Activated T-helper 17 cell treated with anti-CD3 and anti-CD28 coated beads, Interleukin-2, amount 50 U/mL, for 72 hours (primary cell): ENCODE measurements at regions not wholly inside any gene's neighbourhood (a gene's known extent, or its start where the extent isn't known, plus 50 kb on each side); places are given as distances from the start of the nearest gene placed in this dataset.
"Not testable (repeated sequence)": the region's sequence is repeated elsewhere in the genome, so short reads cannot be mapped to it uniquely, and the experiment has no call there.

ENCODE experiments used
- ATAC-seq: fragments of 150-1000 bp; cut with Tn5 transposase; replicated peaks from 2 replicates; pipeline ENCODE4 v1.10.0; 2021; ENCODE audit warnings: mild to moderate bottlenecking, moderate library complexity
- H3K27ac Mint-ChIP-seq: one replicate; pipeline ENCODE4 v1.8.0; 2022; ENCODE audit warnings: mixed read lengths
- H3K27me3 Mint-ChIP-seq: one replicate; pipeline ENCODE4 v1.8.0; 2022; ENCODE audit warnings: mixed read lengths
- H3K36me3 Mint-ChIP-seq: one replicate; pipeline ENCODE4 v1.8.0; 2022; ENCODE audit warnings: low read depth, mild to moderate bottlenecking, mixed read lengths
- H3K4me1 Mint-ChIP-seq: one replicate; pipeline ENCODE4 v1.8.0; 2022; ENCODE audit warnings: mixed read lengths
- H3K4me3 Mint-ChIP-seq: one replicate; pipeline ENCODE4 v1.8.0; 2022; ENCODE audit warnings: mild to moderate bottlenecking, mixed read lengths
- H3K9me3 Mint-ChIP-seq: one replicate; pipeline ENCODE4 v1.8.0; 2022; ENCODE audit warnings: mixed read lengths

DNA sequence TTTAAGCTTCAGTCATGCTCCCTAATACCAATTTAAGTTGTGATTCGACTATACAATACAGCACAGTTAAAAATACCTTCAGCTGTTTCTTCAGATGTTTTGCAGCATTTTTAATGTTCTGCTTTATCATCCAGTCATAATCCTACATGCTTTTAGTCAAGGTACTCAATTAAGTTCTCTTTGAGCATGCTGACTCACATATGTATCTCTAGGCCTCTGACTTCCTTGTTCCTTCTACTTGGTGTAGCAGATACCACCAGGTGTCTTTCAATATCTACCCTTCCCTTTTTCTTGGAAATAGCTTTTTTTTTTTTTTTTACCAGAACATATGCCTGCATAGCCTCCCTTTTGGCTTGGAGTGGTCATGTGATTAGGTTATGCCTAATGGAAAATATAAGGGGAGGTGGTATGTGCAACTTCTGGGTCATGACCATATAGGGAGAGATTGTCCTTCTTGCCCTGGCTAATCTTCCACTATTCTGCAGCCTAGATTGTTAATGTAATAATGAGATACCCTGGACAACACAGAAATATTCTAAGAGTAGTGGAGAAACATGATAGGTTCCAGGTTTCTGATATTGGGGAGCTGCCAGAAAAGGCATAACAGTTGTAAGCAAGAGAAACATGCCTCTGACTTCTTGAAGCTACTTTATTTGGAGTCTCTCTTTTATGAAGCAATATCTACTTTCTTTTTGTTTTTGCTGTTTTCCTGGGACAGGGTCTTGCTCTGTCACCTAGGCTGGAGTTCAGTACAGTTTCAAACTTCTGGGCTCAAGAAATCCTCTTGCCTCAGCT lies 737.2 kb upstream of the SLIT2 start:
- no peaks in the 10 kb centered on the region for H3K27me3 Mint-ChIP-seq
- no peak overlapping the region for H3K4me3 Mint-ChIP-seq
- H3K4me1 Mint-ChIP-seq: no peaks in the 10 kb centered on the region
- H3K36me3 Mint-ChIP-seq: no peaks in the 10 kb centered on the region
- no peak overlapping the region for H3K27ac Mint-ChIP-seq
- peaks cover 15% of the 10 kb centered on the region for H3K9me3 Mint-ChIP-seq
- ATAC-seq: no peak

DNA sequence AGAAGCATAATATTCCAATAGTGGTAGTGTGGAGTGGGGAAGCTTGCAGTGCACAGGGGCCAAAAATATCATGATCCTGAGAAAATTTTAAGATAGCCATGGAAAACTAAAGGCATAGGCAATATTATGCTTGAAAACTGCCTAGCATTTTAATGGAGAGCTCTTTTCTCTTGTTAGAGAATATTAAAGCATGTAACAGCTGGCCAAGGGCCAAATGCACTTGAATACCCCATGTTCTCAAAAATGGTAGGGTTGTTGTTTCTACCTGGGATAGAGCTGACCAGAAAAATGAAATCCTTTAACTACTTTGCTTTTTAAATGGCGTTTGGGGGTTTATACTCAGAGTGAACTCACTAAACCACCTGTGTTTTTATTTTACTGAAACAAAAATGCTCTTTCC lies 739.6 kb upstream of the SLIT2 start:
- Mint-ChIP-seq H3K4me1 (no peaks in the 10 kb centered on the region), H3K27ac (no peak overlapping the region), H3K4me3 (no peak overlapping the region), H3K27me3 (no peaks in the 10 kb centered on the region), H3K9me3 (peaks cover 14% of the 10 kb centered on the region), H3K36me3 (no peaks in the 10 kb centered on the region)
- ATAC-seq: no peak

DNA sequence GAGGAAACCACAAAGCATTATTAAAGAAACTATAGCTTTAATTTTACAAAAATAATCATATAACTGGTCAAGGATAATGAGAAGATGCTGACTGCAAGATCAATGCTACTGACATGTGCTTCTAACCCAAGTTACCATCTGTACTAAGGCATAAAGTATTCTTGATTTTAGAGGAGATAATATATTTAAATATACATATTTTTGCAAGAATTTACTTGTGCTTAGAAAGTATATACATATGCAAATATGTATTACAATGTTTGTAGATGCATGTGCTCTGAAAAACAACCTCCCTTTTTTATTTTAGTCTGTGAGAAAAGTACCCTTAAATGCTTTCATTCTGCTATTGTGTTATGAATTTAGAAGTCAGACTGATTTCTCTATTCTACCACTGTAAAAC lies 740.7 kb upstream of the SLIT2 start:
- peaks cover 13% of the 10 kb centered on the region for H3K9me3 Mint-ChIP-seq
- ATAC-seq: no peak
- H3K4me1 Mint-ChIP-seq: no peaks in the 10 kb centered on the region
- H3K36me3 Mint-ChIP-seq: no peaks in the 10 kb centered on the region
- no peaks in the 10 kb centered on the region for H3K27me3 Mint-ChIP-seq
- H3K27ac Mint-ChIP-seq: no peak overlapping the region
- H3K4me3 Mint-ChIP-seq: no peak overlapping the region

DNA sequence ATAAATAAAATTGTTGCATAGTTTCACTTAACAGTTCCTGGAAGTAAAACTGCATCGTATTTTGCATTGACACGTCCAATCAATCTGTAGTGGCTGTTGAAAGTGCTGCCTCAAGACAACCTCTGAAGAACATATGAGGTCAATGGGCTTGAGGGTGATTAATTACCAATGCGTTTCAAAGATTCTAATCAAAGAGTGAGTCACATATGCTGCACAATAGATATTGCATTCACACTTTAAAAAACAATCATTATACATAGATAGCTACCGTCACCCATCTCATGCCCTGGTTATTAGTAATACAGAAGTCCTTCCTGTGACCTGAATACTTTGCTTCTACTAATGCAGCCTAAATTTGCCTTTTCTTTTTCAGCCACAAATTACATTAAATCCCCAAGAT lies 743.3 kb upstream of the SLIT2 start:
- H3K36me3 Mint-ChIP-seq: no peaks in the 10 kb centered on the region
- H3K27me3 Mint-ChIP-seq: no peaks in the 10 kb centered on the region
- H3K4me3 Mint-ChIP-seq: no peak overlapping the region
- H3K9me3 Mint-ChIP-seq: peaks cover 9% of the 10 kb centered on the region
- no peak overlapping the region for H3K27ac Mint-ChIP-seq
- no peak for ATAC-seq
- no peaks in the 10 kb centered on the region for H3K4me1 Mint-ChIP-seq

DNA sequence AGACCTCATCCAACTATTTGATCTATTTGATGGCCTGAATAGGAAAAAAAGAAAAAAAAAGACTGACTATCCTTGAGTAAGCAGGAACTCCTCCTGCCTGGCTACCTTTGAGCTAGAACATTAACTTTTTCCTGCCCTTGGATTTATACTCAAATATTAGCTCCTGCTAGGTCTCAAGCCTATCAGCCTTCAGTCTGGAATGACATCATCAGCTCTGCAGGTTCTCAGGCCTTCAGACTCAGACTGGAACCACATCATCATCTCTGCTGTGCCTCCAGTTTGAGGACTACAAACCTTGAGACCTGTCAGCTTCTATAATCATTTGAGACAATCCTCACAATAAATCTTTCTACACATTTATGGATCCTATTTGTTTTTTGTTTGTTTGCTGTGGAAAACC lies 754.0 kb upstream of the SLIT2 start:
- Mint-ChIP-seq H3K9me3 (peaks cover 16% of the 10 kb centered on the region), H3K27me3 (no peaks in the 10 kb centered on the region), H3K4me1 (no peaks in the 10 kb centered on the region), H3K4me3 (no peak overlapping the region), H3K36me3 (no peaks in the 10 kb centered on the region), H3K27ac (no peak overlapping the region)
- ATAC-seq: no peak

DNA sequence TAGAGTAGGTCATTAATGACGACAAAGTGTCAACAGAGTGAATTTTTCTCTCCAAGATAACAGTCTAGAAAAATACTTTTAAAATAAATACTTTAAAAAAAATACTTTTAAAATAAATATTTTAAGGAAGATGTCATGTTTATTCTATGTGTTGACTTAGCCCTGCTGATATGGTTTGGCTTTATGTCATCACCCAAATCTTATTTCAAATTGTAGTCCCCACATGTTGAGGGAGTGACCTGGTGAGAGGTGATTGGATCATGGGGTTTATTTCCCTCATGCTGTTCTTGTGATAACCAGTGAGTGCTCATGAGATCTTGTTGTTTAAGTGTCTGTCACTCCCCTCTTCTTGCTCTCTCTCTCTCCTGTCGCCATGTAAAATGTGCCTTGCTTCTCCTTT lies 754.9 kb upstream of the SLIT2 start:
- no peak for ATAC-seq
- H3K4me1 Mint-ChIP-seq: no peaks in the 10 kb centered on the region
- no peaks in the 10 kb centered on the region for H3K36me3 Mint-ChIP-seq
- H3K27me3 Mint-ChIP-seq: no peaks in the 10 kb centered on the region
- no peak overlapping the region for H3K4me3 Mint-ChIP-seq
- H3K9me3 Mint-ChIP-seq: peaks cover 20% of the 10 kb centered on the region
- H3K27ac Mint-ChIP-seq: no peak overlapping the region

DNA sequence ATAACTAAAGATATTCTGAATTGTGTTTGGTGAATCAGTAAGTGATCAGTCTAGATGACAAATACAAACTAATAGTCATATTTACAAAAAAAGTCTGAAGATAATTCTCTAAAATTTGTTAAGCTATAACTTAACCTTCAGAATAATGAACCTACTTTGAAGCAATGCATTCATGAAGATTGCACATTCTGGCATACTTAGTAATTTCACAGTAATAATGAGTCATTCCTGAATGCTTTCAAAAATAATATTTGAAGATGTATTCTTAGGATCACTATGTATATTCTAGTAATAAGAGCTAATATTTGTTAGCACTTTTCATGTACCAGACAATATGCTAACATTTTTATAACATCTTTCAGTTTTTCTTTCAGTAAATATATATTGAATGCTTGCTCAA lies 756.7 kb upstream of the SLIT2 start:
- Mint-ChIP-seq H3K4me3 (no peak overlapping the region), H3K27me3 (no peaks in the 10 kb centered on the region), H3K27ac (no peak overlapping the region), H3K36me3 (no peaks in the 10 kb centered on the region), H3K9me3 (peaks cover 26% of the 10 kb centered on the region), H3K4me1 (no peaks in the 10 kb centered on the region)
- ATAC-seq: no peak

DNA sequence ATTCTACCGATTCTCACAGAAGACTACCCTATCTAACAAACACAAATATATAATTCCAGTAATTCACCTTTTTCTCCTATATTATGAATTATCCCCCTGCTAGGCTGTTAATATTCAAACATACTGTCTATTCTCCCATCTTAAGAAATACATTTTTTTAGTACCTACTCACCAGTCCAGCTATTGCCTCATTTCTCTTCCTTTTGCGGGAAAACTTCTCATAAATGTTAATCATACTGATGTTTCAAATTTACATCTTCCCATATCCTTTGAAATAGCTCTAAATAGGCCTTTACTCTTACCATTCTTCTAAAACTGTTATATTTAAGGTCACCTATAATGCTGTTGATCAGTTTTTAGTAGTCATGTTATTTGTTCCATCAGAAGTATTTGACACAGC lies 759.1 kb upstream of the SLIT2 start:
- peaks cover 26% of the 10 kb centered on the region for H3K9me3 Mint-ChIP-seq
- no peak overlapping the region for H3K27ac Mint-ChIP-seq
- H3K36me3 Mint-ChIP-seq: no peaks in the 10 kb centered on the region
- H3K27me3 Mint-ChIP-seq: no peaks in the 10 kb centered on the region
- no peaks in the 10 kb centered on the region for H3K4me1 Mint-ChIP-seq
- no peak for ATAC-seq
- no peak overlapping the region for H3K4me3 Mint-ChIP-seq

DNA sequence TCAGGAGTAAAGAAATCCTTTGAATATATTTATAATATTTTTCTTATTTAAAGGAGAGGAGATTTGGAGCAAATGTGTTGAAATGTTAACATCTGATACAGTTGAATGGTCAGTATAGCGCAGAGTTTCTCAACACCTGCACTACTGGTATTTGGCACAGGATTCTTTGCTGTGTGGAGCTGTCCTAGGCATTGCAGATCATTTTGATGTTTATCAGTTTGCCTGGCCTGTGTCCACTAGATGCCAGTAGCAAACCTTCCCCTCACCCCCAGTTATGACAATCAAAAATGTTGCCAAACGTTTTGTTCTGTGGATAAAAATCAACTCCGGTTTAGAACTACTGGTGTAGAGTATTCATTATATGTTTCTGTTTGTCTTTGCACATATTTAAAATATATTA lies 765.3 kb upstream of the SLIT2 start:
- no peaks in the 10 kb centered on the region for H3K27me3 Mint-ChIP-seq
- no peak overlapping the region for H3K27ac Mint-ChIP-seq
- no peaks in the 10 kb centered on the region for H3K4me1 Mint-ChIP-seq
- peaks cover 4% of the 10 kb centered on the region for H3K9me3 Mint-ChIP-seq
- H3K36me3 Mint-ChIP-seq: no peaks in the 10 kb centered on the region
- no peak for ATAC-seq
- no peak overlapping the region for H3K4me3 Mint-ChIP-seq

DNA sequence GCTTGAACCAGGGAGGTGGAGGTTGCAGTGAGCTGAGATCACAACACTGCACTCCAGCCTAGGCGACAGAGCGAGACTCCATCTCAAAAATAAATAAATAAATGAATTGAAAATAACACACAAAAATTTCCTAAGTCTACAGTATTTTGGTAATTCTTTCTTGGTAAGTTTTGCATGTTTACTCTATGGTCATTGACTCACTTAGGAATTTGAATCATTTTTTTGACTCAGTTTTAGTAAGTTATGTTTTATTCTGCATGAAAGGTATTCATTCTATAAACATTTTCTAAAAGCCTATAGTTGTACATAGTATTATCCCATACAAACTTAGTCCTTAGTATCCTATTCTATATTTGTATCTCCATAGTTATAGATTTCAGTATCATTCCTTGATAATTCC lies 772.9 kb upstream of the SLIT2 start:
- Mint-ChIP-seq H3K27me3 (no peaks in the 10 kb centered on the region), H3K4me3 (no peak overlapping the region), H3K36me3 (no peaks in the 10 kb centered on the region), H3K4me1 (no peaks in the 10 kb centered on the region), H3K9me3 (peaks cover under 1% of the 10 kb centered on the region), H3K27ac (no peak overlapping the region)
- no peak for ATAC-seq

DNA sequence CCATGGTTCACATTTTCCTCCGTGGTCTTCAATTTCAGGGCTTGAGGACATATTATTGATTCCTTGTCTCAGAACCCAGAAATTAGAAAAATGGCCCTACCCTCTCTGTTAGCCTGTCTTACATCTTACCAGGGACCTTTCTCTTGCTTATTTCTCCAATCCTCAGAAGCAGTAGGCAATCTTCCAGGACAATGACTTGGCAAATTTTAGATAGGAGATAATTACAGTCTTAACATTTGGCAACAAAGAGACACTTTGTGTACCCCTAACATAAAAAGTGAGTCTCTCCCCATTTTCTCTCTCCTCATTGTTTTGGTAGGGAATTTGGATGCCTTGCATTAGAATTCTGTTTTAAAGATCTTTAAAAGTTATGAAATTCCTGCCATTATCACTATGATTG lies 778.1 kb upstream of the SLIT2 start:
- H3K4me1 Mint-ChIP-seq: no peaks in the 10 kb centered on the region
- no peak for ATAC-seq
- no peak overlapping the region for H3K4me3 Mint-ChIP-seq
- no peak overlapping the region for H3K27ac Mint-ChIP-seq
- peaks cover 9% of the 10 kb centered on the region for H3K9me3 Mint-ChIP-seq
- H3K27me3 Mint-ChIP-seq: no peaks in the 10 kb centered on the region
- H3K36me3 Mint-ChIP-seq: no peaks in the 10 kb centered on the region

DNA sequence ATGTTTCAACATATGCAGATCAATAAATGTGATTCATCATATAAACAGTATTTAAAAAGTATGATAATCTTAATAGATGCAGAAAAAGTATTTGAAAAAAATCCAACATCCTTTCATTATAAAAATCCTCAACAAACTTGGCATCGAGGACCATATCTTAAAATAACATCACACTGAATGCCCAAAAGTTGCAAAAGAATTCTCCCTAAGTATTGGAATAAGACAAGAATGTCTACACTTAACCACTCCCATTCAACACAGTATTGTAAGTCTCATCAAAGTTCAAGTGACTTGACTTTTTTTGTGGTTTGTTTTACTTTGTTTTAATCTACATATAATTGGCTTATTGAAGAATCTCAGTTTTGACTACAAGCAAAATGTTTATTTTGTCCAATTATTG lies 779.0 kb upstream of the SLIT2 start:
- no peaks in the 10 kb centered on the region for H3K4me1 Mint-ChIP-seq
- H3K27ac Mint-ChIP-seq: no peak overlapping the region
- no peak overlapping the region for H3K4me3 Mint-ChIP-seq
- no peak for ATAC-seq
- H3K9me3 Mint-ChIP-seq: peaks cover 9% of the 10 kb centered on the region
- no peaks in the 10 kb centered on the region for H3K36me3 Mint-ChIP-seq
- H3K27me3 Mint-ChIP-seq: no peaks in the 10 kb centered on the region

DNA sequence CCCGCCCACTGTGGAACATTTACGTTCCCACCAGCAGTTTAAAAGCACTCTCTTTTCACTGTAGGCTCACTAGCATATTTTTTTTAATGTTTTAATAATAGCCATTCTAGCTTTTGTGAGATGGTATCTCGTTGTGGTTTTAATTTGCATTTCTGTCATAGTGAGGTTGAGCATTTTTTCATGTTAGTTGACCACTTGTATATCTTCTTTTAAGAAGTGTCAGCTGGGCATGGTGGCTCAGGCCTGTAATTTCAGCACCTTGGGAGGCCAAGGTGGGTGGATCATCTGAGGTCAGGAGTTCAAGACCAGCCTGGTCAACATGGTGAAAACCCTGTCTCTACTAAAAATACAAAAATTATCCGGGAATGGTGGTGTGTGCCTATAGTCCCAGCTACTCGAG lies 781.7 kb upstream of the SLIT2 start:
- H3K36me3 Mint-ChIP-seq, H3K4me1 Mint-ChIP-seq, ATAC-seq, H3K4me3 Mint-ChIP-seq, H3K27me3 Mint-ChIP-seq, H3K27ac Mint-ChIP-seq: not testable (repeated sequence)
- peaks cover 13% of the 10 kb centered on the region for H3K9me3 Mint-ChIP-seq

DNA sequence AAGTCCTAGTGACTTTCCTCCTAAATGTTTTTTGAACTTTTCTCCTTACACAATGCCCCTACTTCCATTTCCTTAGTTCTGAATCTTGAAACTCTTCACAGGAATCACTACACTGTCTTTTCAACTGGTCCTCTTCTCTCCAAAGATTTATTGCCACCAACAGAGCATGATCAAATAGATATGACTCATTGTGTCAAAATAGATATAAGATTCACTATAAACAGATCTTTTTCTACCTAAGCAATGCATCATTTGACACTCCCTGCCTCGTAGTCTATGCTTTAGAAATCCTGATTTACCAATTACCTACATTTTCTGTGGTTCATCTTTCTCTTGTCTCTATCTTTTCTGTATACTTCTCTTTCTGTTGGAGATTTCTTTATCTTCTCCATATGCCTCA lies 789.6 kb upstream of the SLIT2 start:
- Mint-ChIP-seq H3K4me3 (no peak overlapping the region), H3K36me3 (no peaks in the 10 kb centered on the region), H3K9me3 (peaks cover 16% of the 10 kb centered on the region), H3K27me3 (no peaks in the 10 kb centered on the region), H3K4me1 (no peaks in the 10 kb centered on the region), H3K27ac (no peak overlapping the region)
- no peak for ATAC-seq

DNA sequence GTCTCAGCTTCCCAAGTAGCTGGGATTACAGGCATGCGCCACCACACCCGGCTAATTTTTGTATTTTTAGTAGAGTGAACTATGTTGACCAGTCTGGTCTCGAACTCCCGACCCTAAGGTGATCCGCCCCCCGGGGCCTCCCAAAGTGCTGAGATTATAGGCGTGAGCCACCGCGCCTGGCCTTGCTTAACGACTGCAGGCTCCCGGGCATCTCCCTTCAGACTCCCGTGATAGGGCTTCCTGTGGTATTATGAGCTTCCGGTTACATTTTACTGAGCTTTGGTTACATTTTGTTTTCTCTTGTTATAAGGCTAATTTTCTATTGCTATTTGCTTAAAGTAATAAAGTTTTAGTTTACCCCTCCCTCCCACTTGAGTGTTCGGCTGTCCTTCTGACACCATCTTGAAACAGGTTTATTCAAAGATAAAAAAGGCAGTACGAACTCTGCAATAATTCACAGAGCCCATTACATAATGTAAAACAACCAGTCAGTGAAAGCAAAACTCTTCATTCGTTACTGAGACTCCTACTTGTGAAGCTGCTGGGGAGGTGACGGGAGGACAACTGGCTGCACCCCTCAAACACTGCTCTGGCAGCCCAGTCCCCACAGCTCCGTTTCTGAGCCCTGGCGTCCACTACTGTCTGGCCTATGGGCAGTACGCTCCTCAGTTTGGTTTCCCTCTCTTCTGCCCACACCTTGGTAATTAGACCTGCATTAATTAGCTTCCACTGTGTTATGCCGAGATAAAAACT lies 795.7 kb upstream of the SLIT2 start:
- Mint-ChIP-seq H3K27ac (no peak overlapping the region), H3K27me3 (no peaks in the 10 kb centered on the region), H3K4me3 (no peak overlapping the region), H3K9me3 (peaks cover 12% of the 10 kb centered on the region), H3K36me3 (no peaks in the 10 kb centered on the region), H3K4me1 (no peaks in the 10 kb centered on the region)
- no peak for ATAC-seq
